ENCODE measurements at regions not wholly inside any gene's neighbourhood (a gene's known extent, or its start where the extent isn't known, plus 50 kb on each side); places are given as distances from the start of the nearest gene placed in this dataset.

- Histone ChIP-seq H3K27ac (no peak overlapping the region), H3K4me3 (no peak overlapping the region)
- no peak for DNase-seq (ENCODE audit: low spot score)
- no peak for TF ChIP-seq CTCF (IDR thresholded peaks at IDR 0.05)
Observed at GRCh38 chr6:122140031-122140430, 259.4 kb upstream of the HSF2 start.

GRCh38 chr6:122141246-122141645 is 258.2 kb upstream of the HSF2 start:
- TF ChIP-seq CTCF (IDR thresholded peaks at IDR 0.05) = no peak
- no peak for DNase-seq (ENCODE audit: low spot score)
- no peak overlapping the region for H3K27ac ChIP-seq
- no peak overlapping the region for H3K4me3 ChIP-seq

GRCh38 chr6:122143813-122144601 is 255.4 kb upstream of the HSF2 start:
- TF ChIP-seq CTCF (IDR thresholded peaks at IDR 0.05) = no peak
- Histone ChIP-seq H3K4me3 (no peak overlapping the region), H3K27ac (no peak overlapping the region)
- no peak for DNase-seq (ENCODE audit: low spot score)

- DNase-seq (ENCODE audit: low spot score) = no peak
- no peak for TF ChIP-seq CTCF (IDR thresholded peaks at IDR 0.05)
- H3K4me3 ChIP-seq = no peak overlapping the region
- H3K27ac ChIP-seq = no peak overlapping the region
Observed at GRCh38 chr6:122145246-122145645, 254.2 kb upstream of the HSF2 start.

GRCh38 chr6:122145741-122146240 is 253.7 kb upstream of the HSF2 start:
- DNase-seq (ENCODE audit: low spot score) = no peak
- Histone ChIP-seq H3K4me3 (no peak overlapping the region), H3K27ac (no peak overlapping the region)
- no peak for TF ChIP-seq CTCF (IDR thresholded peaks at IDR 0.05)

- Histone ChIP-seq H3K4me3 (no peak overlapping the region), H3K27ac (no peak overlapping the region)
- no peak for DNase-seq (ENCODE audit: low spot score)
- no peak for TF ChIP-seq CTCF (IDR thresholded peaks at IDR 0.05)
Observed at GRCh38 chr6:122147291-122147690, 252.2 kb upstream of the HSF2 start.

GRCh38 chr6:122151066-122151465 is 248.4 kb upstream of the HSF2 start:
- no peak for DNase-seq (ENCODE audit: low spot score)
- TF ChIP-seq CTCF (IDR thresholded peaks at IDR 0.05) = no peak
- no peak overlapping the region for H3K27ac ChIP-seq
- H3K4me3 ChIP-seq = no peak overlapping the region
